SIG-M5 treated with dmso at 0.1 percent for 504 hours (cell line): ENCODE measurements at regions not wholly inside any gene's neighbourhood (a gene's known extent, or its start where the extent isn't known, plus 50 kb on each side); places are given as distances from the start of the nearest gene placed in this dataset.

Experiments used
- DNase-seq: peaks from one replicate; lab custom pipeline; 2025; ENCODE audit not compliant: unreplicated experiment; lab: John Stamatoyannopoulos, UW

GRCh38 chr3:14286887-14287500 is 108.4 kb downstream of the LSM3 start:
- no peak for DNase-seq

- DNase-seq = no peak
Measured at GRCh38 chr3:14288177-14288788, 109.7 kb downstream of the LSM3 start.

- no peak for DNase-seq
Measured at GRCh38 chr3:14288833-14289451, 110.3 kb downstream of the LSM3 start.

DNA sequence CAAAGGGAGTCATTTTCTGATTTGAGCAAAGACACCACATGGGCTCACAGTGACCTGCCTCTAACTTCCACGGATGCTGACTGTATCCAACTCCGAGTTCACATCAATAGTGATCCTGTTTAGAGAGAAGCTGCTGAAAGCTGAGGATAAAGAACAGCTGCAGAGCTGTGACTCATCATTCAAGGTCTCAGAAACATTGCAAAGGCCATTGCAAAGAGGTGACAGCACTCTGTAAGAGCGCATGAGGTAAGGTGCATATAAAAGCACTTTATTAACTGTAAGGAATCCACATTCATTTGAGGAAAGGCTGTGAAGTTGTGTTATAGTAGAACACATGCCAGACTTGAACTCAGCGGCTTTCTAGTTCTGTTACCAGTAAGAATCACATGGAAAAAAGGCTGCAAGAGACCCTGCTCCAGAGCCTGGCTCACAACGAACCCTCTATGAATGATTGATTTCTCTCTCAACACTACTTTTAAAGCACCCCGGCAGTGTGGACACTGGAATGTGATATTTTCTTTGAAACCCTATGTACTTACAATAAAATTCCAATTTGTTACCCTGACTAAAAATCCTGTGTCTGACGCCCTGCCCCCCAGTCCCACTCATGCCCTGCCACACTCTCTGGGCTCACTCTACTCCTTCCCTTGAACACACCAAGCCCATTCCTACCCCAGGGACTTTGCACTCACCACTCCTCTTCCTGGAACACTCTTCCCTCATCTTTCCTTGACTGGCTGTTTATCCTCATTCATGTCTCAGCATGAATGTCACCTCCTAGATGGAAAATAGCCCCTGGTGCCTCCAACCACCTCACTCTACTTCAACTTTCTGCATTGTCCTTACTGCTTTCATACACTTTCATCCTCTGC is 111.2 kb downstream of the LSM3 start:
- DNase-seq = no peak

GRCh38 chr3:14290631-14291385 is 111.6 kb upstream of the SLC6A6 start:
- DNase-seq = no peak

GRCh38 chr3:14295037-14295436 is 107.4 kb upstream of the SLC6A6 start:
- DNase-seq = no peak

DNA sequence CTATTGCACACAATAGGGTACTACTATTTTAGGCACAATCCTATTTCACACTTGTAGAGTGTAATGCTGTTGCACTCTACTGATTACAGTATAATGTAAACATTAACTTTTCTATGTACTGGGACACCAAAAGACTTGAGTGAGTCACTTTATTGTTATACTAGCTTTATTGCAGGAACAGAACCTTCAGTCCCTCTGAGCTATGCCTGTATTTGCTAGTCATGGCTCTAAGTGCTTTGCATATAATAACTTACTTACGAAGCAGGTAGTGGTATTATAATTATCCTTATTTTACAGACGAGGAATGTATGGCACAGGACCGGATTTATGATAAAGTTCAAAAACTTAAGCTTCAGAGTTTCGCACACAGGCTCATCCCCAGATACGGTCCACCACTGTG is 106.6 kb upstream of the SLC6A6 start:
- DNase-seq = no peak

GRCh38 chr3:14297305-14297704 is 105.1 kb upstream of the SLC6A6 start:
- DNase-seq = no peak

- no peak for DNase-seq
Measured at GRCh38 chr3:14297784-14298236, 104.6 kb upstream of the SLC6A6 start.

DNA sequence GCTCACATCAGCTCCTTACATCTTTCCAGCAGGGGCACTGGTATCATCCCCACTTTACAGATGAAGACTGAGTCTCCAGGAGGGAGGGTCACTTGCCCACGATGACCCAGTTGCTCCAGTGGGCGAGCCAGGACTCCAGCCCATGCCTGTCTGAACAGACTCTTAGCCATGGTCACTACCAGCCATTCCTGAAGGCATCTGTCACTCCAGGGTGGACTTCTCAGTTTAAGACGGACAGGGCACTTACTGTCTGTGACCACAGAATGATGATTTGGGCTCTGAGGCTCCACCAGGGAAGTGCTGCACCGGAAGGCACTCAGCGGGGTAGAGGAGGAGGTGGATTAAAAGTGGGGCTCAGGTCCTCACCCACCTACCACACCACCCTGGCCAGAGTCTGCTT is 104.0 kb upstream of the SLC6A6 start:
- no peak for DNase-seq

DNA sequence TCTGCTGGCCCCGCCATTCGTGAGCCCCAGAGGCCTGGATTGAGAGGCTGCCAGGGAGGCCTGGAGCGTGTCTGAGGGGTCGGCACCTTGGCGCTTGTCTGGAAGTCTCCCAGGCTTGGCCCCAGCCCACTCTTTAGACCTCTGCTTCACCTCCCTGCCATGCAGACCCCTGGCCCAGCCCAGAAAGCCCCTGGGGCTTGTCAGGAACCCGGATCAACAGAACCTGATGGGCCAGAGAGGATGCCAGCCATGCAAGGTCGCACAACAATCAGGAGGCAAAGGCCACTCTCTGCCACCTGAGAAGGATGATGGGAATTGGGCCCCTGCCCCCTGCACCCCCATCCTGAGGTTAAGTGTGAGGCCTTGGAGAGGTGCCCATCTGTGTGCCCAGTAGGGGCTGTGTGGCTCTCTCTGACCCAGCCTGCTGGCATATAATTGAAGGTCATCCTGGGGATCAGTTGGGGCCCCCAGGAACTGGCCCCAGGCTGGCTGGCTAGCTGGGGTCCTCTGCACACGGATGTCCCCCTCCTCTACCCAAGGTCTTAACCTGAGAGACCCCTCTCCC is 103.3 kb upstream of the SLC6A6 start:
- no peak for DNase-seq

GRCh38 chr3:14299767-14300166 is 102.6 kb upstream of the SLC6A6 start:
- DNase-seq = no peak

DNA sequence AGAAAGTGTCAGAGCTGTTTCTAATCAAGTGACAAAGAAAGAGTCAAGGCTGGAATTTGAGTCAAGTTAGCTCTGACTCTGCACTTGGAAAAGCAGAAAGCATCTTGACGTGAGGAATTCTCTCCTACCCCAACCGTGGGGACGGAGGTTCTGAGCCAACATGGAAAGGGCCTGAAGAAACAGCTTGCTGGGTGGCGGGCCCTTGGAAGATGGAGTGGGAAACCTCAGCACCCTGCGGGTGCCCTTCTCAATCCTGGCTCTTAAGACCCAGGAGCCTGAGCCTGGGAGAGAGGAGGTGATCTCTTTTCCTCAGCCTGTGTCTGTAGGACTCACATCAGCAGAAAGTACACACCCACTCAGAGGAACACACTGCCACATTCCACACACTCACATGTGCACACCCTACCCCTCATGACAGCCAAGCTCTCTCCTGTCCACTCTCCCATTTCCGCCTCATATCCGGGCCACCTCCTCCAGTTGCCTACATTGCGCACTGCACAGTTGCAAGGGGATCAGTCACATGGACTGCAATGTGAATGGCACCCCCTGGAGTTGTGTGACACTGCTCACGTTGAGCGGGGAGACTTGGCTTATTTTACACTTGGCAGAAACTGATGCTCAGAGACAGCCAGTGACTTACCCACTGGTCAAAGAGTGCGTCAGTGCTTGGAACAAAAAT is 101.5 kb upstream of the SLC6A6 start:
- DNase-seq = no peak

GRCh38 chr3:14301558-14301957 is 100.8 kb upstream of the SLC6A6 start:
- peak; percentile 30 for DNase-seq

GRCh38 chr3:14303336-14304100 is 98.9 kb upstream of the SLC6A6 start:
- no peak for DNase-seq

DNA sequence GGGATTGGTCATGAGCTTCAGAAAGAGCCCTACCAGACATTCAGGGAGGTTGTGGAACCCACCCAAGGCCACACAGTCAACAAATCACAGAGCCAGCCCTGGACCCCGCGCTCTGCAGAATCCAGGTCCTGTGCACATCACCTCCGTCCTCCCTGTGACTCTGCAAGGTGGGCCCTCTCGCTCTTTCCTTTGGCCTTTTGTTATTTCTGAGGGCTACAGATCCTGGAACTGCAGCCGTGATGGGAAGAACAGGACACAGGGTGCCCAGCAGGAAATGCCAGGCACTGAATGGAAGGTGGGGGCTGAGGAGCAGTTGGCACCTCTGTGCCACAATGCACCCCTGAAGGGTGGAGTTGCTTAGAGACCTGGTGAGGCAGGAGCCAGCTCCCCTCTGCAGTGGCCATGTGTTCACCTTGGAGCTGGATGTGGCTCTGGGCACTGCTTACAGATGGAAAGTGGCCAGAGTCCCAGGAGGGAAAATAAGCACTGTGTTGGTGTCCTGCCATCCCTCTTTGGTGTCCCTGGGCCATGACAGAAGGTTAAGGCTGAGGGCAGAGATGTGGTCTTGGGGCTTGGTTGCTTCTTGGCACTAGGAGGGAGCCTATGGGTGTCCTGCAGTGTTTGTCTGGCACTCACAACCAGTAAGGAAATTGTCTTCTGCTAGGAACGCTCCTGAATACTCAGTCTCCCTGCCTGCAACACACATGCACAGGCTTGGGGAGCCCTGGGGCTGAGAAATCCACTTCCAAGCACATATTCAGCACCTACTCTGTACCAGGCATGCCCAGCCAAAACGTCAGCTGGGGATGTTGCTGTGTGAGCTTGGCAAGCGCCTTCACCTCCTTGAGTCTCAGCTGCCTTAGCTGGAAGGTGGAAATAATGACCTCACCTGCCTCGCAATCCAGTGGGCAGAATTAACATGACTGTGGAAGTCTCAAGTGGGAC is 98.0 kb upstream of the SLC6A6 start:
- no peak for DNase-seq

- DNase-seq = peak; percentile 27
Measured at GRCh38 chr3:14305324-14305723, 97.1 kb upstream of the SLC6A6 start.

GRCh38 chr3:14306142-14306541 is 96.3 kb upstream of the SLC6A6 start:
- no peak for DNase-seq
